ENCODE measurements at regions not wholly inside any gene's neighbourhood (a gene's known extent, or its start where the extent isn't known, plus 50 kb on each side); places are given as distances from the start of the nearest gene placed in this dataset.

DNA sequence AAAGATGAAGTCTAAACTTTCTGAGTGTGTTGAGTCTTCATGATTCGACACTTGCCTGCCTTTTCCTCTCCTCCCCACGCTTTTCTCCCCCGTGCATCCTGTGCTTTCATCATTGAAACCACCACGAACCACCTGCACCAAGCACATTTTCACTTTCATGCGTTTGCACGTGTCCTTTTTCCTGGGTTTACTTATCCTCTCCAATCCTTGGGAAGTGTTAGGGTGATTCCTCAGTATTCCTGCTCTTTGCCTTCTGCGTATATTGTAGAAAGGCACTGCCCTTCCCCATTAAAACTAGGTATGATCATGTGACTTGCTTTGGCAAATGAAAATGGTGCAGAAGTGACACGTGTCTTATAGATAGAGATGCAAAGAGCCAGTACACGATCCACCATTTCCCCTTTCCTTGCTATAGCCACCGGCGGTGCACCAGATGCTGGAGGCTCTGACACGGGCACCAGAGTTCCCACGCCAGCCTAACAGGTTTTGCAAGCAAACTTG lies 106.6 kb downstream of the BRMS1L start:
- Histone ChIP-seq H3K4me2 (ENCODE audit: low read length) (no peak overlapping the region), H3K79me2 (ENCODE audit: low read length) (no peaks in the 10 kb centered on the region), H3K9ac (ENCODE audit: low read length) (no peak overlapping the region), H3K4me3 (ENCODE audit: low read length) (no peak overlapping the region), H3K9me2 (replicated peaks; ENCODE audit: low read length) (no peaks in the 10 kb centered on the region), H3F3A (ENCODE audit: low read length, unreplicated experiment) (no peaks in the 10 kb centered on the region), H3K27ac (ENCODE audit: low read length) (no peak overlapping the region), H3K27me3 (ENCODE audit: low read length) (peaks cover 75% of the 10 kb centered on the region), H4K20me1 (ENCODE audit: low read length) (no peaks in the 10 kb centered on the region), H3K9me3 (ENCODE audit: low read length) (no peaks in the 10 kb centered on the region), H3K4me1 (ENCODE audit: insufficient read depth, low read length) (no peaks in the 10 kb centered on the region), H3K36me3 (ENCODE audit: low read depth, low read length) (no peaks in the 10 kb centered on the region), H2AFZ (ENCODE audit: low read length) (no peak overlapping the region)
- intact Hi-C loops (cut with micrococcal nuclease) = no loop called here
- ChIA-PET CTCF (no interaction called here), POLR2A (ENCODE audit: unreplicated experiment) (no interaction called here)
- peak; percentile 21 for DNase-seq
- TF ChIP-seq EZH2 (IDR thresholded peaks at IDR 0.05; ENCODE audit: low read length, unreplicated experiment) = no peak
- TF ChIP-seq, protein P1, sequence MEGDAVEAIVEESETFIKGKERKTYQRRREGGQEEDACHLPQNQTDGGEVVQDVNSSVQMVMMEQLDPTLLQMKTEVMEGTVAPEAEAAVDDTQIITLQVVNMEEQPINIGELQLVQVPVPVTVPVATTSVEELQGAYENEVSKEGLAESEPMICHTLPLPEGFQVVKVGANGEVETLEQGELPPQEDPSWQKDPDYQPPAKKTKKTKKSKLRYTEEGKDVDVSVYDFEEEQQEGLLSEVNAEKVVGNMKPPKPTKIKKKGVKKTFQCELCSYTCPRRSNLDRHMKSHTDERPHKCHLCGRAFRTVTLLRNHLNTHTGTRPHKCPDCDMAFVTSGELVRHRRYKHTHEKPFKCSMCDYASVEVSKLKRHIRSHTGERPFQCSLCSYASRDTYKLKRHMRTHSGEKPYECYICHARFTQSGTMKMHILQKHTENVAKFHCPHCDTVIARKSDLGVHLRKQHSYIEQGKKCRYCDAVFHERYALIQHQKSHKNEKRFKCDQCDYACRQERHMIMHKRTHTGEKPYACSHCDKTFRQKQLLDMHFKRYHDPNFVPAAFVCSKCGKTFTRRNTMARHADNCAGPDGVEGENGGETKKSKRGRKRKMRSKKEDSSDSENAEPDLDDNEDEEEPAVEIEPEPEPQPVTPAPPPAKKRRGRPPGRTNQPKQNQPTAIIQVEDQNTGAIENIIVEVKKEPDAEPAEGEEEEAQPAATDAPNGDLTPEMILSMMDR (conservative IDR thresholded peaks at IDR 0.05; ENCODE audit: low read depth, low read length) = no peak
- TF ChIP-seq EZH2phosphoT487 (IDR thresholded peaks at IDR 0.05; ENCODE audit: borderline replicate concordance, low read length) = no peak
- no peak; the same call in 1 of the 2 replicates for ATAC-seq
- BruUV-seq (replicated peaks) = no TSS peak

DNA sequence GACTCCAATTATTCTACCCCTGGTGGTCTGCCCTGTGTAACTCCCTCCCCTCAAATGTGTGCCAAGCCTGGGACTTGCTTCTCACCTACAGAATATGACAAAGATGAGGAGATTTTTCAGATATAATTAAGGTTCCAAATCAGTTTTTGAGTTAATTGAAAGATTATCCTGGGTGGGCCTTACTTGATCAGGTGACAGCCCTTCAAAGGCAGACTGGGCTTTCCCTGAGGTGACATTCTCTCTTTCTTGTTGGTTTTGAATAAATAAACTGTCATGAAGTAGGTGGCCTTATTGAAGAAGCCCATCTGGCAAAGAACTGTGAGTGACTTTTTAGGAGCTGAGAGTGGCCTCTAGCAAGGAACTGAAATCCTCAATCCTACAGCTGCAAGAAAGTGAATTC lies 106.0 kb downstream of the BRMS1L start:
- no peak for DNase-seq
- Histone ChIP-seq H3K9me2 (replicated peaks; ENCODE audit: low read length) (no peaks in the 10 kb centered on the region), H3K4me1 (ENCODE audit: insufficient read depth, low read length) (no peaks in the 10 kb centered on the region), H2AFZ (ENCODE audit: low read length) (no peak overlapping the region), H3K36me3 (ENCODE audit: low read depth, low read length) (no peaks in the 10 kb centered on the region), H3K4me3 (ENCODE audit: low read length) (no peak overlapping the region), H3F3A (ENCODE audit: low read length, unreplicated experiment) (no peaks in the 10 kb centered on the region), H3K9ac (ENCODE audit: low read length) (no peak overlapping the region), H3K4me2 (ENCODE audit: low read length) (no peak overlapping the region), H3K27me3 (ENCODE audit: low read length) (peaks cover 75% of the 10 kb centered on the region), H3K9me3 (ENCODE audit: low read length) (no peaks in the 10 kb centered on the region), H3K79me2 (ENCODE audit: low read length) (no peaks in the 10 kb centered on the region), H4K20me1 (ENCODE audit: low read length) (no peaks in the 10 kb centered on the region), H3K27ac (ENCODE audit: low read length) (no peak overlapping the region)
- ChIA-PET CTCF (no interaction called here), POLR2A (ENCODE audit: unreplicated experiment) (no interaction called here)
- no peak for ATAC-seq
- intact Hi-C loops (cut with micrococcal nuclease) = no loop called here
- TF ChIP-seq EZH2 (IDR thresholded peaks at IDR 0.05; ENCODE audit: low read length, unreplicated experiment) (no peak), EZH2phosphoT487 (IDR thresholded peaks at IDR 0.05; ENCODE audit: borderline replicate concordance, low read length) (no peak)
- TF ChIP-seq, protein P1 (conservative IDR thresholded peaks at IDR 0.05; ENCODE audit: low read depth, low read length) = no peak
- no TSS peak for BruUV-seq (replicated peaks)

DNA sequence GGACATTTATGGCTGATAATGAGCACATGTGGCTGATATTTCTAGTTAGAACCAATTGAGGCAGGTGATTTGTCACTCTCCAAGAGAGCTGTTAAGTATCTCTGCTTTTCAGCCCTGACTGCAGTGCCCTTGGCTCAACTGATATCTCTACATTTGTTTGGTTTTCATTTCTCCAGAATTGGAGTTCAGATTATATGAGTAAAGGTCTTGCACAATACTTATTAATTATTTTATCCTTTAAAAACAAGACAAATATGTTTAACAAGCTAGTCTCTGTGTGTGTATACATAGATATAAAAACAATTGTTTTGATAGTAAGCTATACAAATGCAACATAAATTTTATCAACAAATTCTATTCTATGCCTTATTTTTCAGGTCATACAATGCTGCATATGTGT lies 105.2 kb downstream of the BRMS1L start:
- H3K27me3 ChIP-seq (ENCODE audit: low read length) = peaks cover 73% of the 10 kb centered on the region
- no peak overlapping the region for H3K9ac ChIP-seq (ENCODE audit: low read length)
- intact Hi-C loops (cut with micrococcal nuclease) = no loop called here
- H4K20me1 ChIP-seq (ENCODE audit: low read length) = no peaks in the 10 kb centered on the region
- TF ChIP-seq, protein P1 (conservative IDR thresholded peaks at IDR 0.05; ENCODE audit: low read depth, low read length) = no peak
- TF ChIP-seq EZH2 (IDR thresholded peaks at IDR 0.05; ENCODE audit: low read length, unreplicated experiment) = no peak
- POLR2A ChIA-PET (ENCODE audit: unreplicated experiment) = no interaction called here
- no peak for DNase-seq
- CTCF ChIA-PET = no interaction called here
- H2AFZ ChIP-seq (ENCODE audit: low read length) = no peak overlapping the region
- H3K4me3 ChIP-seq (ENCODE audit: low read length) = no peak overlapping the region
- H3K9me3 ChIP-seq (ENCODE audit: low read length) = no peaks in the 10 kb centered on the region
- H3K4me1 ChIP-seq (ENCODE audit: insufficient read depth, low read length) = no peaks in the 10 kb centered on the region
- no peaks in the 10 kb centered on the region for H3F3A ChIP-seq (ENCODE audit: low read length, unreplicated experiment)
- no peaks in the 10 kb centered on the region for H3K79me2 ChIP-seq (ENCODE audit: low read length)
- H3K27ac ChIP-seq (ENCODE audit: low read length) = no peak overlapping the region
- H3K9me2 ChIP-seq (replicated peaks; ENCODE audit: low read length) = no peaks in the 10 kb centered on the region
- BruUV-seq (replicated peaks) = no TSS peak
- ATAC-seq = no peak
- no peaks in the 10 kb centered on the region for H3K36me3 ChIP-seq (ENCODE audit: low read depth, low read length)
- H3K4me2 ChIP-seq (ENCODE audit: low read length) = no peak overlapping the region
